Amniotic stem cell (primary cell): ENCODE measurements at regions not wholly inside any gene's neighbourhood (a gene's known extent, or its start where the extent isn't known, plus 50 kb on each side); places are given as distances from the start of the nearest gene placed in this dataset.
"Not testable (repeated sequence)": the region's sequence is repeated elsewhere in the genome, so short reads cannot be mapped to it uniquely, and the experiment has no call there.

Source experiments
- DNase-seq: peaks from one replicate; lab custom pipeline; 2025; lab: John Stamatoyannopoulos, UW

DNA sequence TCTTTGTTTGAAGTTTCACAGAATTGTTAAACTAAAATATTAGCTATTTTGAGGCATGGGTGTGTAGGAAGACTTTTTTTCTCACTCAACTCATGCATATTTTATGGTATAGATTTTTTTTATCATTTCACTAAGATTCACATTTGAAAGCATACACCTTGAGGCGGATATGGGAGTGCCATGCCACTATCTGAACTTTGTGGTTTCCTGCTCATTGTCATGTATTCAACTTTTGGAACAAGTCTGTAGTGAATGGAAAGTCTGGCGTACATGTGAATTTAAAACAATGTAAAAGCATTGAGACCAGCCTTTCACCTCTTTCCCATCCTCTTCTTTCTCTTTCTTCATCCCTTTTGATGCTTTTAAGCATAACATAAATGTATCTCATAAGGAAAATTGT is 147.9 kb downstream of the TPBG start:
- no peak for DNase-seq

- DNase-seq: not testable (repeated sequence)
Measured at GRCh38 chr6:82517896-82518295, 154.3 kb downstream of the TPBG start.

DNA sequence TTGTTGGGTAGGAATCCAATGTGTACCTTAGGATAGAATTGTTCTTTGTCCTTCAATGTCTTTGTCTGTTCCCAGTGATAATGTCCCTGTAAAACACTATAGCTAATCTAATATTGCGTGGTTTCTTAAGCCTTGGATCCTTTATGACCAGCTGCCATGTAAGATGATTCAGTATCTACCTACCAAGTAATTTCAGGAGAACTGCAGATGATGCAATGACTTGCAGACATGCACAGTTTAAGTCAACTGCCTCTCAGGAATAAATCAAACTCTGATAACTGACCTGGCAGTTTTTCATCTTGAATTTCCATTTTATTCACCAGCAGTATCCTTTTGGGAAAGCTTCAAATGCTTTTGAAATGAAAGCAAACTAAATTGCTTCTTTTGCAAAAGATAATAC is 157.8 kb downstream of the TPBG start:
- DNase-seq: no peak

DNA sequence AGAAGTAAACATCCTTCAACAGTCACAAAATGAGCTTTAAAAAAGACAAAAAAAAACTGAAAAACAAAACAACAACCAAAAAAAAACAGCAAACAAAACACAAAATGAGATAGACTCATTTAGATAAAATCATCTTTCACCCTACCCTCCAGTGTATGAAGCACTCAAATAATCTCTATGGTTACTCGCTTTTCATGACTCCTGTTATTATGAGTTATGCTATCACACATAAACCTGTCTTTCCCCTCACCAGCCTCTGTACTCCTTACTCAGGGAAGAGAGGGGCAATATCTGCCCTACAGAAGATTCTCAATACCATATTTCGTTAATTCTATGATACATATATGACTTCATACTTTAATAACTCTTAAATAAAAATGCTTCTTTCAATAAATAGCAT is 158.2 kb downstream of the TPBG start:
- DNase-seq: no peak

DNA sequence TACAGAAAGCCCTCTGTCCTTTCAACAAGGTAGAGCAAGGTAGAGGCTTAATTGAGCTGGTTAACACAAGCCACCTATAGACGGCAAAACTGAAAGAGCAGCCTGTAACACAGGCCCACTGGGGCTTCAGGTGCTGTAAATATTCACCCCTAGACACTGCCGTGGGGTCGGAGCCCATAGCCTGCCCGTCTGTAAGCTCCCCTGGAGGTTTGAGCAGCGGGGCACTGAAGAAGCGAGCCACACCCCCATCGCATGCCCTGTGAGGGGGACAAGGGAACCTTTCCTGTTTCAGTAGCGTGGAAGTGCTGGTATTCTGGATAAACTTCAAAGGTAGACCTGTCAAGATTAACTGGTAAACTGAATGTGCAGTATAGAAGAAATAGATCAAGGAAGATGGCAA is 160.4 kb downstream of the TPBG start:
- no peak for DNase-seq

GRCh38 chr6:82525775-82526495 is 162.3 kb downstream of the TPBG start:
- DNase-seq: no peak

DNA sequence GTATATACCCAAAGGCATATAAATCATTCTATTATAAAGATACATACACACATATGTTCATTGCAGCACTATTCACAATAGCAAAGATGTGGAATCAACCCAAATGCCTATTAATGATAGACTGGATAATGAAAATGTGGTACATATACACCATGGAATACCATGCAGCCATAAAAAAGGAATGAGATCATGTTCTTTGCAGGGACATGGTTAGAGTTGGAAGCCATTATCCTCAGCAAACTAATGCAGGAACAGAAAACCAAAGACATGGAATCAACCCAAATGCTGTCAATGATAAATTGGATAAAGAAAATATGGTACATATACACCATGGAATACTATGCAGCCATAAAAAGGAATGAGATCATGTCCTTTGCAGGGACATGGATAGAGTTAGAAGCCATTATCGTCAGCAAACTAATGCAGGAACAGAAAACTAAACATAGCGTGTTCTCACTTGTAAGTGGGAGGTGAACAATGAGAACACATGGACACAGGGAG is 166.4 kb downstream of the TPBG start:
- DNase-seq: not testable (repeated sequence)

DNA sequence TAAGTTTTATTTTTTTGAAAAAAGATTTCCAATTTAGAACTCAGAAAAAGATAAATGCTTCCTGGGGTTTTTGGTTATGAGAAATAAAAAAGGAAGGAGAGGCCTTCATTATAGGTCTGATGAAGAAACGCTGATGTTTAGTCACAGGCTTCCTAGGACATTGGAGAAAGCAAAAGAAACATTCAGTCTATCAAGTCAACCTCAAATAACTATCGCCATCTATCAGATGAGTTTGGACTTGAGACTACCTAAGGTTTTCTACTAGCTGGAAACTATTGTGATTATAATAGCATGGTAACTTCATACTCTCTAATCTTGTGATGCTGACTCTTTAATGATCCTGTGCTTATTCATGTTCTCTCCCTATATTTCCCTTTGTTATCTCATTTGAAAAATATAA is 171.3 kb downstream of the TPBG start:
- no peak for DNase-seq

DNA sequence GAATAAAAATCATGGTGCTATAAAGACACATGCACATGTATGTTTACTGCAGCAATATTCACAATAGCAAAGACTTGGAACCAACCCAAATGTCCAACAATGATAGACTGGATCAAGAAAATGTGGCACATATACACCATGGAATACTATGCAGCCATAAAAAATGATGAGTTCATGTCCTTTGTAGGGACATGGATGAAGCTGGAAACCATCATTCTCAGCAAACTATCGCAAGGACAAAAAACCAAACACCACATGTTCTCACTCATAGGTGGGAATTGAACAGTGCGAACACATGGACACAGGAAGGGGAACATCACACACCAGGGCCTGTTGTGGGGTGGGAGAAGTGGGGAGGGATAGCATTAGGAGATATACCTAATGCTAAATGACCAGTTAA is 185.9 kb downstream of the TPBG start:
- DNase-seq: not testable (repeated sequence)

- not testable (repeated sequence) for DNase-seq
Measured at GRCh38 chr6:82551311-82551710, 187.7 kb downstream of the TPBG start.

- DNase-seq: no peak
Measured at GRCh38 chr6:82551831-82552230, 188.2 kb downstream of the TPBG start.

DNA sequence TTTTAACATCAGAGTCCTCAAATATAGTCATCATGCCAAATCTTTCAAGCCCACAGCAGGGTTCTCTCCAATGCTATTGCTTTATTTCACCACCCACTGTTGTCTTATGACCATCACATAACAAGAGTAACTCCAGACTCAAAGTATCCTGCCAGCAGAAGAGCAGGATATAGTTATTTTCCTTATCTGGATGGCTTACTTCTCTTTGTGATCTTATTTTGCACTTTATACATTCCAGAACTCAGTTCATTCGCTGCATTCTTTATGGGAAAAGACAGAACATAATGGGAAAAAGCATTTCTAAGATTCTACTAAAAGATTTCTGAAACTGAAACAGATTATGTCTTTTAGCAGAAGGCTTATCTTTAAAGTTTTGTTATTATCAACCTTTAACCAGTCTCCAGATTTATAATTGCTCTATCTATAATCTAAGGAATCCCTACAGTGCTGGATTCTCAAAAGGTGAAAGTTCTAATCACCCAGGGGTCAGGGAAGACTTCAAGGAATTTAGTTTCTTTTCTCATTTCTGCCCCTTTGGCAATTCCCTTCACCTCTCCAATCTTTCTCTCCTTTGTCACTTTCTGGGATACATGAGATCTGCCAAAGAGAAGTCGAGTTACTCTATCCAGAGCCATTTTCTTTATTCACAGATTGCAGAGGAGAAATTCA is 190.4 kb downstream of the TPBG start:
- no peak for DNase-seq

DNA sequence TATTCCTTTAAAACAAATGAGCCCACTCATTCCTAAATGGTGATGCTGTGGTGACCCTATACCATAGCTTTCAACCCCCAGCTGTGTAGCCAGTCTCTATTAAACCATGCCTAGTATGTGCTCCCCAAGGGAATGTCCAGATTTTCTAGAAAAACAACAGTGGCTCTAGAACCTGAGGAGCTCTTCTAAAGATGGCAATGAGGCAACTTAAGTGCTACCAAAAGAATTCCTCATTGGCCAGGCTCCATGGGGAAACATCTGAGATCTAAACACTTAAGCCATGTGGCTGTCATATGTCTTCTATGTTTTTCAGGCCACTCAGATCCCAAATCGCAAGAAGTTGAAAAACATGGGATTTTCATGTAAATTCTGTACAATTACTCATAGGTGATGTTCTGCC is 191.0 kb downstream of the TPBG start:
- DNase-seq: no peak

- no peak for DNase-seq
Measured at GRCh38 chr6:82555801-82556200, 192.2 kb downstream of the TPBG start.

DNA sequence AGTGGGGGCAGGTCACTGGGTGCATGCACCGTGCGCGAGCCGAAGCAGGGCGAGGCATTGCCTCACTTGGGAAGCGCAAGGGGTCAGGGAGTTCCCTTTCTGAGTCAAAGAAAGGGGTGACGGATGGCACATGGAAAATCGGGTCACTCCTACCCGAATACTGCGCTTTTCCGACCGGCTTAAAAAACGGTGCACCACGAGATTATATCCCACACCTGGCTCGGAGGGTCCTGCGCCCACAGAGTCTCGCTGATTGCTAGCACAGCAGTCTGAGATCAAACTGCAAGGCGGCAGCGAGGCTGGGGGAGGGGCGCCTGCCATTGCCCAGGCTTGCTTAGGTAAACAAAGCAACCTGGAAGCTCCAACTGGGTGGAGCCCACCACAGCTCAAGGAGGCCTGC is 194.9 kb downstream of the TPBG start:
- not testable (repeated sequence) for DNase-seq

- DNase-seq: no peak
Measured at GRCh38 chr6:82567621-82568020, 204.0 kb downstream of the TPBG start.

DNA sequence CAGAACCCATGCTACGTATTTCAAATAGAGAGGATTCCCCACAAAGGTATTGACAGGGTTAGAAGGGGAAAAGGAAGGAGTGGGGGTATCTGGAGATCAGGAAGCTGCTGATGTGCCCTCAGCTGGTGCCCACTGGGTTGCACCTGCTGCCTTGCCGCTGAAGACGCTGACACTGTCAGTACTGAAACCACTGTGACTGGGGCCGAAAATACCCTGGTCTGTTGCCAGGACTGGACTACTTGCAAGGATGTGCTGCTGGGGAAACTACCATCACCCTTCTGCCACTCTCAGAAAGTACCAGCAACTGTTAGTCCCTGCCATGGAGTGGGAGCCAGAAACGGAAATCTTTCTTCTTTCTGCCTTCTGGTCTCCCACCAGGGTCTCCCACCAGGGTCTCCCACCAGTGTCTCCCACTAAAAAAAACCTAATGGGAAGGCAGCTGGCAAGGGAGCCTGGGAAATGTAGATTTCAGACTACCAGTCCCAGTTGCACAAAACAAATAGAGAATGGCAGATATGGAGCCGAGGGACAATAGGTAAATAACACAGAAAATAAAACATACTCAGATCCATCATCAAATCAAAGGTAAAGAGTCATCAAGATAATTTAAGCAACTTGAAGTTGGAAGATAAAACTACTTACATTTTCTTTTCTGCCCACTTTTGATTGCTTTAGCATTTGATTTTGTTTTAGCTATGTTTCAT is 204.8 kb downstream of the TPBG start:
- no peak for DNase-seq

DNA sequence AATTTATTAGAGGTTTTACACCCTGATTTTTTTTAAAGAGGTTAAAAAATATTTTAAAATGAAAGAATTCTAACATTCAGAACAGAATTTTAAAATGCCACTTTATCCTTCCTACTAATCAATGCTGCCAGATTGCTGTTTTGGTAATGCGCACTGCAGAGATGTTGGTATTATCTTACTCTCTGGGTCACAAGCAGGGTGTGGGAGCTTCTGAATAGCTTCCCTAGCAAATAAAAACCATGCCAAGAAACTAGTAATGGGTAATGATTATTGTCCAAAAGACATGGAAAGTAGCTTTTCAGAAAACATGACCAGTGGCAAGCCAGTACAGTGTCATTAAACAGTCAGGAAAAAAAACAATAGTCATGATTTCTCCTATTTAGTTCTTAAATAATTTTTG is 205.4 kb downstream of the TPBG start:
- DNase-seq: no peak

DNA sequence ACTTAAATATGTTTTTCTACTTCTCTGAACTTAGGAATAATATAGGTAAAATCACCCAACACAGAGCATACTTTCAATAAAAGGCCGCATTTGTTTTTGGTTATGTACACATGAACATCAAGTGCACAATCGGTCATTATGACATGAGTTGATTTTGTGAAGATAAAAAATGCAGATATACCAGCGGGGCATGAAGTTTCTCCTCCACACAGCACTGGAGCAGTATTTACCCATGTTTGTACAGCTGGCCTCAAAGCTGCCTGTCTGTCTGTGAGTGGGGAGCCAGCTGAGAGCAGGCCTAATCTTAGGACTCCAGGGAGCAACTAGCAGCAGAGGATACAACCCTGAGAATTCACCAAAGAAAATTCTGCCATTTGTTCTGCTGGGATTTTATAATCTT is 206.5 kb downstream of the TPBG start:
- DNase-seq: no peak

DNA sequence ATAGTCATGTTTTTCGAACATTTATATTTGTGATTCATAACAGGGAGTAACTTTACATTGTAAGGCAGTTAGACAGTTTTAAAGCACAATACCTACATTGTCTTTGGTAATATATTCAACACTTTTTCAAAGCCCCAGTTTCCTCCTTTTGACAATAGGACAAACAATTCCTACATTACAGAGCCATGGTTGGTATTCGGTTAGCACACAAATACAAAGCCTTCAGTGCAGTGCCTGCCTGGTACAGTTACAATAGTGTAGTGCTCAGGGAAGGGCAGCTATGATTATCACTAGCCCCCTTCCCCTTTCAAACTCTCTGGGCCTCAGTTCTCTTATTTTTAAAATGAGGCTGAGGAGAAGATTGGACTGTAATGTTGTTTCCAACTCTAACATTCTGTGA is 207.8 kb downstream of the TPBG start:
- no peak for DNase-seq

GRCh38 chr6:82573254-82573972 is 209.8 kb downstream of the TPBG start:
- no peak for DNase-seq

GRCh38 chr6:82576284-82576683 is 212.7 kb downstream of the TPBG start:
- no peak for DNase-seq
